Coronary artery (tissue), 2 donors: ENCODE measurements at regions not wholly inside any gene's neighbourhood (a gene's known extent, or its start where the extent isn't known, plus 50 kb on each side); places are given as distances from the start of the nearest gene placed in this dataset.

Experiments
- DNase-seq: peaks from one replicate; pipeline ENCODE4 v3.0.0-alpha.2; 2017; ENCODE audit warnings: low spot score
- H3K27ac ChIP-seq, 2 donors: fragments of 200-600 bp; sonication (generic); one replicate each; pipeline ENCODE4 v1.5.1; 2016 to 2019
- H3K4me3 ChIP-seq: fragments of 200-600 bp; sonication (generic); 2 replicates; pipeline ENCODE4 v1.5.1; 2016; ENCODE audit warnings: mild to moderate bottlenecking, moderate library complexity
- TF ChIP-seq, protein P1 (sequence below): fragments of 200-600 bp; sonication (generic); IDR thresholded peaks from one replicate; pipeline ENCODE4 v1.5.1; 2019; ENCODE audit warnings: antibody characterized with exemption

DNA sequence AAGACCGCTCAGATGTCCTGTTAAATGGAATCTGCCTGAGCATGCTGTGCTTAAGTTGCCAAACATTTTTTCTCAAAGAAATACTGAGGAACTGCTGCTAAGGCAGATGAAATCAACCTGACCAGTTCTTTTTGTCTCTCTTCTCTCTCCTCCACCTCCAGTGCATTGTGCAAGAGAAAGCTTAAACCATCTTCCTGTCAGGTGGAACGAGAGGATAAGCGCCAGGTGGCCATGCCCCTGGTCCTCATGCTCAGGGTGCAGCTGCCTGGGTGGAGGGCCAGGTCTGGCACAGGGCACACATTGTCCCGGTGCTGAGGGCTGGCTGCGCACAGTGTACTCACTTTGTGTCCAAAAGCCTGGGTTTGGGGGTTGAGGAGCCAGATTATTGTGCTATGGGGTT lies 176.2 kb upstream of the TP63 start:
- Histone ChIP-seq H3K4me3 (no peak overlapping the region), H3K27ac (no peak overlapping the region)
- TF ChIP-seq, protein P1, sequence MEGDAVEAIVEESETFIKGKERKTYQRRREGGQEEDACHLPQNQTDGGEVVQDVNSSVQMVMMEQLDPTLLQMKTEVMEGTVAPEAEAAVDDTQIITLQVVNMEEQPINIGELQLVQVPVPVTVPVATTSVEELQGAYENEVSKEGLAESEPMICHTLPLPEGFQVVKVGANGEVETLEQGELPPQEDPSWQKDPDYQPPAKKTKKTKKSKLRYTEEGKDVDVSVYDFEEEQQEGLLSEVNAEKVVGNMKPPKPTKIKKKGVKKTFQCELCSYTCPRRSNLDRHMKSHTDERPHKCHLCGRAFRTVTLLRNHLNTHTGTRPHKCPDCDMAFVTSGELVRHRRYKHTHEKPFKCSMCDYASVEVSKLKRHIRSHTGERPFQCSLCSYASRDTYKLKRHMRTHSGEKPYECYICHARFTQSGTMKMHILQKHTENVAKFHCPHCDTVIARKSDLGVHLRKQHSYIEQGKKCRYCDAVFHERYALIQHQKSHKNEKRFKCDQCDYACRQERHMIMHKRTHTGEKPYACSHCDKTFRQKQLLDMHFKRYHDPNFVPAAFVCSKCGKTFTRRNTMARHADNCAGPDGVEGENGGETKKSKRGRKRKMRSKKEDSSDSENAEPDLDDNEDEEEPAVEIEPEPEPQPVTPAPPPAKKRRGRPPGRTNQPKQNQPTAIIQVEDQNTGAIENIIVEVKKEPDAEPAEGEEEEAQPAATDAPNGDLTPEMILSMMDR, result no peak
- no peak for DNase-seq

DNA sequence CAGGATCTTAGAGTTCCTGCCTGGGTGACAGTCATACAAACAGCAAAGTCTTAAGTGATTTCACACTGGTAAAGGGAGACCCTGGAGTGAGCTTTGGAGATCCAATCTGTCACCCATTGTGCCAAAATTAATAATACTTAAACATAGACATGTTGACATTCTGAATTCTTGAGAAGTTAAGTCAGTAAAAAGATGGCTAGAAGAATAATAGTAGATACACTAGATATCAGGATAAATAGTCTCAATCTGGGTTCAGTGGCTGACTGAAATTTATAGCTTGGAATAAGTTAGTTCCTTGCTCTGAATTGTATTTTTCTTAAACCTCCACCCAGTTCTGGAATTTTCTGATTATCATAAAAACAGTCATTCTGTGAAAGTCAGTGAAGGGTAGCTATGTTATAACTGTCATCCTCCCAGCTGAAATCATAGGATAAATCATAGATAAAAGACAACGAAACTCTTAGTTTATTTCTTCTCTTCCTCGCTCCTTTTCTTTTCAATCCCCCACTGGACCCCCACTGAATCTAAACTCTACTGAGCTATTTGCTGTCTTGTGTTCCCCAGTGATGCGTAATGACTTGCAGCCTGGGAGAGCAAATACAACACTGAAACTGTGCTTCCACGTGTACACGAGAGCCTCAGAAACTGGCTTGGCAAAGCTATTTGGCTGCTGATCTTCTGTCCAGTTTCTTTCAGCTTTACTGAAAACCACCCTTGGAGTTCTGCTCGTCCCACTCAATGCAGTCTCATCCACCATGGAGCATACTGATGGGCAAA lies 175.4 kb upstream of the TP63 start:
- H3K27ac ChIP-seq, result no peak overlapping the region
- H3K4me3 ChIP-seq, result no peak overlapping the region
- TF ChIP-seq, protein P1, result no peak
- DNase-seq, result no peak

DNA sequence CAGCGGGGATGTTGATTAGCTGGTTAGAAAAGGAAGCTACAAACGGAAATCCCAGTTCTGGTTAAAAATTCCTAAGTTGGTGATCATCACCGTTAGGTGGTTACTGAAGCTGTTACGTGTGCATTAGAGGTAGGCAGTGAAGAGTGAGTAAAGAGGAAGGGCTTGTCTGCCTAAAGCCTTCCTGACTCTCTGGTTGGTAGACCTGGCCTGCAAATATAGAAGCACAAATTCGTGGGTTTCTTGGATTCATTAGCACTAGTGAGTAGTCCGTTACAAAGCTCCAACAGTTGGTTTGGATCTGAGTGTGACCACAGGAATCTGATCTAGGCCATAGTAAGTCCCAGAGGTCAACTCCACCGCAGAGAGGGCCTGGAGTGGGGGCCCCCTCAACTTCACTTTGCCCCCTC lies 174.0 kb upstream of the TP63 start:
- Histone ChIP-seq H3K27ac (no peak overlapping the region), H3K4me3 (no peak overlapping the region)
- TF ChIP-seq, protein P1, result no peak
- DNase-seq, result no peak

DNA sequence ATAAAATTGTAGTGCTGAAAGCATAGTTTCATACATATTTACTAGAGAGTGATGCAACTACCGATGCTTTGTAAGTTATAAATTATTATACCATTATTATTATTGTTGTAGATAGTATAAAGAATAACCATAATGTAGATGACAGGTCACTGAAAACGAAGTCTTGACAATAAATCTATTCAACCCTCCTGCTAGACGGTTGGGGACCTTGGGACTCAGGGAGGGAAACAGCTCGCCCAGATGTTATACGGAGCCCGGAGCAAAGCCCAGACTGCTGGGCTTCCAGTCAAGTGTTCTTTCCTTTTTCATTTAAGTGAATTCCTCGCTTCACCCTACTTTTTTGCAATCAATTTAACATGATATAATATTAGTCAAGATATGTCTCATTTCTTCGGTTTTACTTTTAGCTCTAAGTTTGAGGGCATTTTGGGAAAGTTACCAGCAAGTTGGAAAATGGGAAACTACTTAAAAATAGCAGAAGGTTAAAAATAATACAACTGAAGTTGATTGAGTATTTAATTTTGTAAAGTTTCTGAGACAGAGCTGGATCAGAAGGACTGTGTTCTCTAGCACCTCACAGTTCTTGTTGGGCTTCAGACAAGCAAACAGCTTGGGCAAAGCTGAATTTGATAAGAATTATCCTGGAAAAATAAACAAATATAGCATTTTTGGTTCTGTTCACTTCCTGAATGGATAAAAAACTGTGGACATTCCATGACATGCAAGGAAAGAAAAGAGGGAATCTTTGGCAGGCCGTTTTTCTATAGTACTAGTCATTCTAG lies 173.4 kb upstream of the TP63 start:
- no peak for DNase-seq
- TF ChIP-seq, protein P1, result no peak
- Histone ChIP-seq H3K27ac (no peak overlapping the region), H3K4me3 (peak overlapping the region; percentile 28)

DNA sequence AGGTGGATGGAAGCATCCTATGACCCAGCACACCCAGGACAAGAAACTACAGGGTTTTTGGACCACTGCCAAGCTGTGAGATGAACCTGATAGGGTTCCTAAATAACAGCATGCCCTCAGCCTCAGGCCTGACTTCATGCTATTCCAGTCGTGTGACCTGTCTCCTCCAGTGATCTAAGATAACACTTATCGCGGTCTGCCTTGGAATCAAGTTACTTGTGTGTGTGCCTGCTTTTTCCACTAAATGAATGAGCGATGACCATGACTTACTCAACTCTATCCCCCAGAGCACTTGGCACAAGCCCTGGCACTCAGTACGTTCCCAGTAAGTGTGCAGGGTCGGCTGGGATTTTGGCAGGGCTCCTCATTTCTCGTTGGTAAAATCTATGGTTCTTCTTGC lies 172.7 kb upstream of the TP63 start:
- H3K27ac ChIP-seq, result no peak overlapping the region
- peak overlapping the region; percentile 28 for H3K4me3 ChIP-seq
- no peak for DNase-seq
- TF ChIP-seq, protein P1, result no peak

DNA sequence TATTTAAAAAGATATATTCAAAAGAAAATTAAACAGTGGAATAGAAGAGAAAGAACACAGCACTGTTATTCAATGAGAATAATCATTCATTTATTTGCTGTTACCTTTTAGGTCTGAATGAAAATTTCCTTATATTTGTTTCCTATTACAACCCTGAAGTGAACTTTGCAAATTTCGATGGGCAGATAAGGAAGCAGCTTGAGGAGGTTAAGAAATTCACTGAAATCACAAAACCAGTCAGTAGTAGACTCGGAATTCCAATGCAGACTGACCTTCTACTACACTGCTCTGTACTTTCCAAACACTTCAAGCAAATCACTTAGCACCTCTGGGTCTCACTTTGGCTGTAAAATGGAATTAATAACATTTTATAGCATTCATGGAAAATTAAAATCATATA lies 172.0 kb upstream of the TP63 start:
- TF ChIP-seq, protein P1, result no peak
- no peak overlapping the region for H3K27ac ChIP-seq
- no peak overlapping the region for H3K4me3 ChIP-seq
- DNase-seq, result no peak
